ENCODE measurements at regions not wholly inside any gene's neighbourhood (a gene's known extent, or its start where the extent isn't known, plus 50 kb on each side); places are given as distances from the start of the nearest gene placed in this dataset.

DNA sequence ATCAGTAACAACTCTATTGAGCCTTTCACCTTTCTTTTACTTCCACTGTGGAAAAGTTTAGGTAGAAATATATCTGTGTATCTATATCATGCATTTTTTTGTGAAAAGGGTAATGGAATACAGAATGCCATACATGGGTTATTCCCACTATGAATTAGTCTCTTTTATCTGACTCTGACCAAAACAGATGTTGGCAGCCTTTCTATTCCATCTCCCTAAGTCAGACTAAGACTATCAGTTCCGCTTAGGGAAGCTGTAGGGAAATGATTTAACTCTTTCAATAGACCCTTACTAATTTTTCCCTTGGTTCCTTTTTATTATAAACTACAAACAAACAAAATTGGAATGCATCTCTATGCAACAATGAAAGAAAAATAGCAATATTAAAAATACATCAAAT lies 92.3 kb upstream of the LEF1 start:
- DNase-seq = no peak

DNA sequence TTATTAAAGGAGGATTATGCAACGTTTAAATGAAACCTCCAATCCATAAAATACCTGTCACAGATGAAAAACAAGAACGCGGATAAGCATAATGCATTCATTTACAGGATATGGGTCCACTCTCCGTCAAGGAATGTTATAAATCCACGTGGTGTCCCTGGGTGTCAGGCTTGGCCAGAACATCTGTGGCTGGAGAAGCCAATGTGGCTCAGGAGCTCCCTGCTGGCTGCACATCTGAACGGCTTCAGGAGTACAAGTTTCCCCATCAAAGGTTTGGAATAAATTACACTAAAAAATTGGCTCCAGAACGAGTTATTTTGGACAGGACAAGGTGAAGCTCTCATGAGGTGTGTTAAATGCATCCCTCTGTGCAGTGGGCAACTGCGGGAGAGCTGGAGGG lies 87.8 kb upstream of the LEF1 start:
- DNase-seq = no peak

DNA sequence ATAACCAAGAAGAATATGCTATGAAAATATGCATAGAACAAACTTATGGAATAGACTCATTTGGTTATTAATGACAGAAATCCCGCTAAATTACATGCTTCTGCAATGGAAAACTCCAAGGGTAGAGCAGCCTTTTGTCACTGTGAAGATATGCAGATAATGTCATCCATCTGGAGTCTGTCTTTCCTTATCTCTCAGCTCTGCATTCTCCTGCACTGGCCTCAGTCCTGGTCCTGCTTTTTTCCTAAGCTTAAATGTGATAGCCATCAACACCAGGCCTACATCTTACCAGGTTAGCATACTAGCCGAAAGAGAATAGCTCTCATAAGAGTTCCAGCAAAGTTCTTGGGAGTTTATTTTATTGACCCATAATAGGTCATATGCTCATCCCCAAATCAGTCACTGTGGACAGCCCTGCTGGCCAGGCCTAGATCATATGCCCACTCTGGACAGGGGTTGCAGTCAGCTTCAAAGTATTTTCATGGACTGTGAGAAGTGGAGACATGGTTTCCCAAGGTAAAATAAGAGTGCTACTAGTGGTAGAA lies 86.5 kb upstream of the LEF1 start:
- DNase-seq = no peak

DNA sequence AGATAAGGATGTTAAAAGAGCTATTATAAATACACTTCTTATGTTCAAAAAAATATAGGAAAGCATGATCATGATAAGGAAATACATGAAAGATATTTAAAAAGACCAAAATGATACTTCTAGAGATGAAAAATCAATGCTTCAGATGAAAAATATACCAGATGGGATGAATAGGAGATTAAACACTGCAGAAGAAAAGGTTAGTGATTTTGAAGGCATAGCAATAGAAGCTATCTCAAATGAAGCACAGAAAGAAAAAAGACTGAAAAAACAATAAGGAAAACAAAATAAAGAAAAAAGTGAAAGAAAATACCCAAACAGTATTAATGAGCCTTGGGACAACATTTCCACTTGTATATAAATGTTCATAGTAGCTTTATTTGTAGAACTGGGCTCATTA lies 80.7 kb upstream of the LEF1 start:
- no peak for DNase-seq

DNA sequence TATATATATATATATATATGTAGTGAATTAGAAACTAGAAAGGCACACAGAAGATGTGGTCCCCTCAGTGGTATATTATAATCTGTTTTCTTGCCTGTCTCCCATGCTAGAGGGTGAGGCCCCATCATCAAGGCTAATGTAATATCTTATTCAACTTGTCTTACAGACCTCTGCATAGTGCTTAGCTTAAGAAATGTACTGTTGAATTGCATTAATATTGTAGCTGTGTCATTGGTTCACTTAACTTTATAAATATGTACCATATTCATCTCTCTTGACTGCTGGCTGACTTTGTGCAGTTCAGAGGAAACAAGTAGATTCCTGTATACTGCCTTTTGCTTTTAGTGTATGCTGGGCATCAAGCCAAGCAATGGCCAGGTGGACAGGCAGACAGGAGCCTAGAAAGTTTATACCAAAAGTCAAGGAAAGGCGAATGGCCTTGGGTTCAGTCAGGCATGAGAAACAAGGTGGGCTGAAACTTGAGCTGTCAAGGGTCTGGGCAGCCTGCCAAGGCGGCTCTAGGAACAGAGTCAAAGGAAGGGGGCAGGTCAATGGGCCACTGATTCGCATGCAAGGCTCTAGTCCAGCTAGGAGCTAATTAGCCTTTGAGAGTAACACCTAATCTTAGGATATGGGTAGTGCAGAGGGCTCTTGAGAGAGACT lies 78.8 kb upstream of the LEF1 start:
- DNase-seq = no peak

DNA sequence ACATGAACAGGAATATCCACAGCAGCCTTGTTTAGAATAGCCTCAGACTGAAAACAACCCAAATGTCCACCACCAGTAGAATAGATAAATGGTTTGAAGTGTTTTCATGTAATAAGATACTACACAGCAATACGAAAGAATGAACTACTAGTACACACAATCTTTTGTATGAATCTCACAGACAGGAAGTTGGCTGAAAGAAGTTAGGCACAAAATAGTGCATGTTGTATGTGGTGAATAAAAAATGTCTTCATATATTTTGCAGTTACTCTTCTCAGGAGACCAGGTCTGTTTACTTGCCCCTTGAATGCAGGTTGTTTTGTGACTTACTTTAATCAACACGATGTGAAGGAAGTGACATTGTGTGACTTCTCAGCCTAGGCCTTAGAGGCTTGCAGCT lies 75.9 kb upstream of the LEF1 start:
- no peak for DNase-seq

DNA sequence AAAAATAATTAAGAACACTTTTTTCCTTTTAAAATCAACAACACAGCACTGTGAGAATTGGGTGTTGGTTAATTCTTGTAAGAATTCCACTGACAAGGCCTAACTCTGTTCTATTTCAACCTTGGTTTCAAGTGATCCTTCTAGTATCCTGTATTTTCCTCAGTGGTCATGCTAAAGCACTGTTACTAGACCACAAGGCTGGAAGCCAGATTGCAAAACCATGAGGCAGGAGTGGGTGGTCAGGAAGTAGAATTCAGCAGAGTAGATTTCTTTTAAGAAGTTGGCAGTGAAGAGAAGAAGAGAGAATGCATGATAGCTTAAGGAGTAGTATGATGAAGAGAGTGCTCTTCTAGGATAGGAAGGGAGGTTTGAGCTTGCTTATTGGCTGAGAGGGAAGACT lies 71.6 kb upstream of the LEF1 start:
- no peak for DNase-seq

DNA sequence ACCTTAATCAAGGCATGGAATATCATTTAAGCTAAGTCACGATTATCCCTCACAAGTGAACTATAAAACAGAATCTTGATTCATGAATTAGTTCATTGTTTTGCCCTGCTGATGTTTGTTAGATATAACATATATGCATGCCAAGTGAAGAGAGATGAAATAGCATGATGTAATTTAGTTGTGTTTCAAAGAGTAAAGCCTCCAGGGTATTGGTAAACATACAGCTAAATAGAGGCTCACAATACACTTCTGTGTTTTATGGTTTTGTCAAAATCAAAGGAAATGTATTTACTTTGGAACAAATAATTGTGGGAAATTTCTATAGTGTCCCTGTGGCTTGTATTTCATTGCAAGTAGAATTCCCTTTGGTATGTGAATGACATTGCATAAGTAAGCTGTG lies 69.0 kb upstream of the LEF1 start:
- no peak for DNase-seq

DNA sequence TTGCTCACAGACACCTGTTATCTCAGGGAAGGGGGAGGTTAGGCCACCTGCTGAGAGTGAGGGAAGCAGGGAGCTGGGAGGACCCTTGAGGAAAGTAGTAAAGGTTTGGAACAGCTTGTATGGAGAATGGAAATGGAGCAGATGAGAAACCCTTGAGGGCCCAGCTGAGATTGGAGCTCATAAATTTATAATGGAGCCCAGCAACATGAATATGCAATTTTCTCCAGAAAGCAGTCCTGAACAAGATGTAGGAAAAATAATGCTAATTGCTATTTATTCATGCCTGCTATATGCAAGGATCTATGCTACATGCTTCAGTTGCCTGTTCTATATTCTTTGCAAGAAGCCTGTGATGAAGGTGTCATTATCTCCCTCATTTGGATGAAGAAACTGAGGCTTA lies 67.5 kb upstream of the LEF1 start:
- no peak for DNase-seq

DNA sequence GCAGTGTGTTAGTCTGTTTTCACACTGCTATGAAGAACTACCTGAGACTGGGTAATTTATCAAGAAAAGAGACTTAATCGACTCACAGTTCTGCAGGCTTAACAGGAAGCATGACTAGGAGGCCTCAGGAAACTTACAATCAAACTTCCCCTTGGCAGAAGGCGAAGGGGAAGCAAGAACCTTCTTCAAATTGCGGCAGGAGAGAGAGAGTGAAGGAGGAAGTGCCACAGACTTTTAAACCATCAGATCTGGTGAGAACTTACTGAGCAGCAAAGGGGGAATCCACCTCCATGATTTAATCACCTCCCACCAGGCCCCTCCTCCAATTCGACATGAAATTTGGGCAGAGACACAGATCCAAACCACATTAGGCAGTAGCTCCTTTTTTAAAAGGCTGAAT lies 59.2 kb upstream of the LEF1 start:
- no peak for DNase-seq

DNA sequence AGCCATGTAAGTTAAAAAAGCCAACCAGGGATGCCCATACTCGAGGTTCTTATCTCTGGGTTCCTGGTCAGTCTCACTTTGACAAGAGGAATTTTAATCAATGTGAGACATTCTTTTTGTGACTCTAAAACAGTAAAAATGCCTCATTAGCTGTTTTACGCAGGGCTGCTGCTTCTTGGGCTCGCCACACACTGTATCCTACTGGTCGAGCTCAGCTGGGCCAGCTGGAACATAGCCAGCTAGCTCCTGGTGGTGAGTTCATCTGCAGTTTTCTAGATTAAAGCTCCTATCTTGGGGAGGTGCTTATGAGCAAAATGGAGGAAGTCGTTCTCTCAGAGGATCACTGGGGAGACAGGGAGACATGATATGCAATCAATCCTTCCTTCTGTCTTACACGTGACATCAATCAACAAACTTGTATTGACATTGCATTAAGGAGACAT lies 55.9 kb upstream of the LEF1 start:
- no peak for DNase-seq

DNA sequence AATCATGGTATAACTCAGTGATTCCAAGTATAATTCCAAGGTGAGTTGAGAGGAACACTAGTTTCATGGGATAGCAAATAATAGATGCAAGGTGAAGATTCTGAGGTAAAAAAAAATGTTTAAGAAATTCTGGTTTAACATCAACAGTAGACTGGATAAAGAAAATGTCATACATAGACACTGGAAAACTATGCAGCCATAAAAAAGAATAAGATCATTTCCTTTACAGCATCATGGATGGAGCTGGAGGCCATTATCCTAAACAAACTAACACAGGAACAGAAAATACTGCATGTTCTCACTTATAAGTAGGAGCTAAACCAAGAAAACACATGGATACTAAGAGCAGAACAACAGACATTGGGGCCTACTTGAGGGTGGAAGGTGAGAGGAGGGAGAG lies 54.6 kb upstream of the LEF1 start:
- DNase-seq = no peak

DNA sequence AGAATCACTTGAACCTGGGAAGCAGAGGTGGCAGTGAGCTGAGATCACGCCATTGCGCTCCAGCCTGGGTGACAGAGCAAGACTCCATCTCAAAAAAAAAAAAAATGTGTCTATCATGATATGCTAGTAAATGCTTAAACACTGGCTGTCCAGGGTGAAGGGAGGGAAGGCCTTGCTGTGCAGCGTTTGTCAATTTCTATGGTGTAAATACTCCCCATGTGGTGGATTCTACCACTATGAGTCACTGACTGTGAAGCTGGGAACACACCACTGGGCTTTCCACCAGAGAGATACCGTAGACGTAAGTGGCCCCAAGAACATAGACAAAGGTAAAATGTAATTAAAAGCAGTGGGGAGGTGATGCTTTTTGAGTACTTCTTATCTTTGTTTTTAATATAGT lies 51.3 kb upstream of the LEF1 start:
- DNase-seq = no peak

Measured in stimulated activated CD4-positive, alpha-beta T cell treated with anti-CD3 and anti-CD28 coated beads, Interleukin-2, amount 100 ng/mL, for 24 hours (primary cell).